DMS153 treated with DMSO at 0.1 percent for 48 hours (cell line): ENCODE measurements at regions not wholly inside any gene's neighbourhood (a gene's known extent, or its start where the extent isn't known, plus 50 kb on each side); places are given as distances from the start of the nearest gene placed in this dataset.
A peak's percentile ranks its signal among the peaks of the same experiment; 100 is the strongest.

Source experiments
- DNase-seq: peaks from one replicate; lab custom pipeline; 2025; ENCODE audit not compliant: unreplicated experiment; lab: John Stamatoyannopoulos, UW

DNA sequence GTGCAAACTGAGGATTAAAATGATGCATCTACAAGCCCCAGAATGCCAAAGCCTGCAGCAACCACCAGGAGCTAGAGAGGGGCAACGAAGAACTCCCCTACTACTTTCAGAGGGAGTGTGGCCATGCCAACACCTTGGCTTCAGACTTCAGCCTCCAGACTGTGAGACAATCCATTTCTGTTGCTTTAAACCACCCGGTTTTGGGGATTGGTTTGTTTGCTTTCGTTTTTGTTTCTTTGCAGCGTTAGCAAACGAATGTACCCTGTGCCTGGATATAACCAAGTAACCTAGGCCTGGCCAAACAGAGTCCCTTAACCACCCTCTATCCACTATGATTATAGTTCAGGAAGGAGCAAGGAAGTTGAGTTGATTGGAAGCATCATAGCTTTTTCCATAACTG, 171.2 kb upstream of the NCK2 start:
- no peak for DNase-seq

DNA sequence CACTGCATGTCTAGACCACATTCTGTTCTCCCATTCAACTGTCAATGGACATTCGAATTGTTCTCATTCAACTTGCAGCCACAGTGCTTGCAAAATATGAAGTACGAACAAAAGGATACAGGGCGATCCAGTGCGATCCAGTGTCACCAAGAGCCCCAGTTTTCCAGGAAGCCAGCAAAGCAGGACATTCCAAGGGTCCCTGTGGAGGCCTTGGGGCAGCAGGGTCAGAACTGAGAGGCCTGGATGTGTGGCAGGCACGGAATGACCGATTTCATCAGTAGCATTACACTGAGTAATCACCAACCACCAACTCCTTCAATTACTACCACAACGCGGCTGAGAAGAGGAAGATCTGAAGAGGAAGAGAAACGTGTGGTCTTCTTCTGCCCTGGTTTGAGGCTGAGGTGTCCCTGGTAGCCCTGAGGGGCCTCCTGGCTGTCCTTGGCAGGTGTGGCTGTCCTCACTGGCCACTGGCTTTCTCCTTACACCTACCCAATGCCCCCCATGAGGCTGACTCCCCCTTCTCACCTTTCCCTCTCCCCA, 172.7 kb upstream of the FHL2 start:
- no peak for DNase-seq

DNA sequence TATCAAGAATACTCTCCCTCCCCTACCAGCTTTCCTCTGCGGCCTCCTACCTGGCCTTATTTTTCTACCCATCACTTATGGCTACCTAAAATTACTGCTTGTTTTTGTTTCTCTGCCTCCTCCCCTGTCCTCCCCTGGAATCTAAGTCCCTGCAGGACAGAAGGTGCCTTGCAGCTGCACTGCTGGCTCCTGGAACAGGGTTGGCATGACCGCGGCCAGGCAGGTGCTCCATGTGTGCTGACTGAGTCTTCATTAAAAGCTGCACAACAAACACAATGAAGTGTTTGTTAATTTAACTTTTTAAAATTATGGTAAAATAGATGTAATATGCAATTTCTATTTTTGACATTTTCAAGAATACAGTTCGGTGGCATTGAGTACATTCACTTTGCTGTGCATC, 171.9 kb upstream of the FHL2 start:
- no peak for DNase-seq

DNA sequence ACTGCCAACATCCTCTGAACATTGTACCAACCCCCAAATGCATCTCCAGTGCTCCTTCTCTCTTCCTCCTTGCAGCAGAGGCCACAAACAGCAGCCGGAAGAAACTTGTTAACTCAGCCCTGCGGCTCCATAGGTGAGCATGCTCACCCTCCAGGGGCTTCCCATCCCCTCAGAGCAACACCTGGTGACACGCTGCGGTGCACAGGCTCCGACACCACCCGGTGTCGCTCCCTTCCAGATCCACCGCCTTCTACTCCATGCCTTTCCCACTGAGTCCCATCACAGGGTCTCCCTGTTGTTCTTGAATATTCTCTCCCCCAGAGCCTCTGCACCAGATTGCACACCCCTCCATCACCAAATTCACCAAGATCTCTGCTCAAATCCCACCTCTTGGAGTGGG, 171.5 kb upstream of the FHL2 start:
- no peak for DNase-seq

DNA sequence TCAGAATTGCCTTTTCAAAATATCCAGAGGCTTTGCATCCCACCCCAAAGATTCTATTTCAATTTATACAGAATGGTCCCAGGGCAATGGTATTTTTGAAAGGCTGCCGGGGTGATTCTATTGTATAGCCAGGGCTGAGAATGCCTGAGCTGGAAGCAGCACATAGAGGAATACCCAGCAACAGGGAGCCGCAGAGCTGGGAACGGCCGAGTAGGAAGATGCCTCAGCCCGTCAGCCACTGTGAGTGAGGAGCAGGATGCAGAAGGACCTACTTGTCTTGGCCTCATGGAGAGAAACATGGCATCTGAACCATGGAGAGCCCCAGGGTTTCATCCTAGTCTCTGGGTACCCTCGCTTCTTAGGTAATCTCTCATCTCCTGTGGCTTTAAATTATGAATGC, 170.8 kb upstream of the FHL2 start:
- no peak for DNase-seq

DNA sequence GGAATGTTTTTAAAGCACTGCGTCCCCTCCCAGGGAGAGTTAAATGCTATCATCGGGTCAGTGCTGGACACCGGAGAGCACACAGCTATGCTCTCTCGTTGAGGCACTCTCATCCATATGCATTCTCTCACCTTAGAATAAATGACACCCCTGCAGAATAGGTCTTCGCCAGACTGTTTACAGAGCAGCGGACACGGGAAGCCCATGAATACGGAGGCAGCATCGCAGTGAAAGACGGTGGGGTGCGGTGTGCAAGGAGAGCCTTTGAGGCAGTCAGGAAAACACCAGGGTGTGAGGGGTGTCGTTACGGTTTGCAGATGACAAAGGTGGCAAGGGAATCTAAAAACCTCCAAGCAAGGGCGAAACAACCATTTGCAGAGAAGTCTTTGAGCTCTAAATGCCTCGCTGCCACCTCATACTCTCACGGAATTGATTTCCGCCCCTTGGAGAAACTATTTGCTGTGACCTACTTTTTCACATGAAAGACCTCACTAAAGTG, 169.2 kb upstream of the FHL2 start:
- no peak for DNase-seq

DNA sequence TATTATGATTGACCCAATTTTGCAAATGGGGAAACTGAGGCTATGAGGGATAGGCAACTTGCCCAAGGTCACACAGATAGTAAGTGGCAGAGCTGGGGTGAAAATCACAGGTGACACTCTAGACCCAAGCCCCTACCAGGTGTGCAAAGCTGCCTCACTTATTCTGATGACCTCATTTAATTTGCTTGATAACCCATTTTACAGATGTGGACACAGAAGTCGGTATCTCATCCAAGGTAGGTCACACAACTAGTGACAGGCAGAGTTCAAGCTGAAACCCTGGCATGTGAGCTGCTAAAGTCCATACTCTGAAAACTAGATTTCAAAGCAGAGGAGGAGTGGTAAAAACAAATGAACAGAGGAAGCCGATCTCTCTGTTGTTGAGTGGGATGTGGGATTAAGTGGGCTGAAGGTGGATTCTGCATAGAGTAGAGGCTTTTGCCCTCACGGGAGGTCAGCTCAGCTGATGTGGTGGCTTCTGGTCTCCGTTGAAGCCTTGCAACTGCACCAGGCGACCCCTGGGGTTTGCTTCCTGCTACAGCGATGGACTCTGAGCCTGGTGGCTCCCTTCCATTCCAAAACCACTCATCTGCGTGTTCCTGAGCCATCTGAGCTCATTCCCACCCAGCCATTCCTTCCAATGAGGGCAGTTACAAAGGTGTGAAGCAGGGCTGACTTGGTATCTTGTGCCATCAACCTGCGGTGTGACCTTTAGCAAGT, 164.3 kb upstream of the FHL2 start:
- no peak for DNase-seq

DNA sequence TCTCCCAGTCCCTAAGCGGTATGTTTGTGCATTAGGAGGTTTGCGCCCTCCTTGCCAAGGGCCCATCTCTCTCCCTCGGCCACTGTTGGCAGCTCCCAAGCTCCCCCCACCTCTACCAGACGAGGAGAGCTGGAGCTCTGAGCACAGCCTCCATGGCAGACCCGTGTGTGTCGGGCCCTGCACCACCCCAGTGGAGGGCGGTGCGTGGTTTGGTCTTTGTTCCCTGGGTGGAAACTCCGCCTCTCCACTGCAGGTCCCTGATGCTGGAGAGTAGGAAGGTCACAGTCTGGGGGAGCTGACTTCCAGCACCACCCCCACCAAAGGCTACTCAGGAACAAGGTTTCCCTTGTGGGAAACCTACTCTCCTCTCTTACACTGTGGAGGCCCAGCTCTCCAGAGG, 162.6 kb upstream of the FHL2 start:
- no peak for DNase-seq

DNA sequence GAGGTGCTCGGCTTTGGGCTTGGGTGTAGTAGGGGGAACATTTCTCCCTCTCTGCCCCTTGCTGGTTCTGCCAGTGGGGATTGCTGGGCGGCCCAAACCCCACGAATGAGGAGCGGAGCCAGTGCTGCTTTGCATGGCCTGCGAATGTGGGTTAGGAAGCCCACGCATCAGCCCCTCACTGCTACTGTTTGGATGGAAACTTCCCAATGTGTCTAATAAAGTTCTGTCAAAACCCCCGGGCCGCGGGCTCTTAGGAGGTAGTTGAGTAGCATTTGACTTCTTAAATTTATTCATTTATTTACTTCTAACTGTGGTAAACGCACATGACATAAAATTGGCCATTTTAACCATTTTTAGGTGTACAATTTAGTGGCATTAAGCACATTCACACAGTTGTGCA, 161.3 kb upstream of the FHL2 start:
- no peak for DNase-seq

DNA sequence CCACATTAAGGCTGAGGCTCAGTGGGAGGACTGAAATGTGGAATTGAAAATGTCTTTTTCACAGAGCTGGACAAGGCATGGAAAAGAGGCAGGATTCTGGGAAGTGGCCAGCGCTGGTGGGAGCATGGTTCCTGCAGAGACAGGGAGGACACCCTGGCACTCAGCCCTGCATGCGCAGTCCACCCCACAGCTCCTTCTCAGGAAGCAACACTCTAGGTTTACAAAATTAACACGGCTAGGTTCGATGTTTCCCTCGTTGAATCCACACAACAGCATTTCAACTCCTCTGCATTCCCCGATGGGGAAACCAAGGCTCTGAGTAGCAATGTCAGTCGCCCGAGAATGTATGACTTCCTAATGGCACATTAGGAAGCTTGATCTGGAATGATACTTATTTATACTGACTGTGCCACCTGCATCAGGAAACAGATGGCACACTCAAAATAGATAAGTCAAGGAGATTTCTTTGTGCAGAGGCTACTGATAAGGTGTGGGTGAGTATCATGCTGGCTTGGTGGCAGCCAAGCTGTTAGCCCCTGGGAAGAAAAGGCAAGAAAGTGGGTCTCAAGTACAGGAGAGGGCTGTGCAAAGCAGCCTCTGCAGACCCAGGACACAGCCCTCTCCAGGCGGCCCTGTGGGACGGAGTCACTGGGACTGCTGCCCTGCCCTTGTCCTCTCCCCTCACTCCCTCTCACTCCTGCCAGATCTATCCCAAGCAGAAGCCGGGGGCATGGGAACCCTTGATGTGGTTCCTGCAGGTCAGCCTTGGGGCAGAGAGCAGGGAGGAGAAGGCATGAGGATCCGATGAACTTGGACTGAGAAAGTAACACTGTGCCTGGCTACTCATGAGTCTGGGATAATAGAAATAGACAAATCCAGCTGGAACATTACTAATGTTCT, 158.4 kb upstream of the FHL2 start:
- DNase-seq = no peak

DNA sequence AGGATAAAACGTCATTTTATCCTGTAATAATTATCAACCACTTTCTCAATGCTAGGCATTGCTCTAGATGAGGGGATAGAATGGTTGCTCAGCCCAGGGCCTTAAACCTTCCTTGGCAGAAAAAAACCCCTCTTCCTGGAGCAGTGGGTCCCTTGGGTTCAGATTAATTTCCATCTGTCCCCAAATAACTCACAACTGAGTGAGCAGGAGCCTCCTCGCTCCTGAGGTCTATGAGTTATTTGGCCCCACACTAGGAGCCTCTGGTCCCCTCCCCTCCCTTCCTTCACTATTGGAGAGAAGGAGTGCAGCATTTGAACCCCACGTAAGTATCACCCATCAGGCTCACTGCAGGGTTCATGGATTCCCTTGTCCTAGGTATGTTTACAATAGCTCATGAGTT, 157.5 kb upstream of the FHL2 start:
- DNase-seq = no peak

DNA sequence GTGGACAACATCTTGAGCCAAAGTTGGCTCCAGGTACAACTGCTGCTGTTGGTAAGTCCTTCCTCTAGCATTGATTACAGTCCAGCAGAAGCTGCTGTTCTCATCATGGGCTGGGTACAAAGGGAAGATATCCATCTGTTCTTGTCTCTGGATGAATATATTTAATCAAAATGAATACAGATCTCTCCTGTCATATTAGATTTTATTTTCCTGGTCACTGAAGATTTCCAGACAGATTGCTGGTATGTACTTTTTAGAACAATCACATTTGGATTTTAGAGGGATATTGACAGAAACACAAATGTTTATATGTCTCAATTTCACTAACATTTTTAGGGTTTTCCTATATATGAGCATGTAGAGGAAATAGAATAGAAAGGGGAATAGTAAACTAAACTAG, 155.4 kb upstream of the FHL2 start:
- no peak for DNase-seq

DNA sequence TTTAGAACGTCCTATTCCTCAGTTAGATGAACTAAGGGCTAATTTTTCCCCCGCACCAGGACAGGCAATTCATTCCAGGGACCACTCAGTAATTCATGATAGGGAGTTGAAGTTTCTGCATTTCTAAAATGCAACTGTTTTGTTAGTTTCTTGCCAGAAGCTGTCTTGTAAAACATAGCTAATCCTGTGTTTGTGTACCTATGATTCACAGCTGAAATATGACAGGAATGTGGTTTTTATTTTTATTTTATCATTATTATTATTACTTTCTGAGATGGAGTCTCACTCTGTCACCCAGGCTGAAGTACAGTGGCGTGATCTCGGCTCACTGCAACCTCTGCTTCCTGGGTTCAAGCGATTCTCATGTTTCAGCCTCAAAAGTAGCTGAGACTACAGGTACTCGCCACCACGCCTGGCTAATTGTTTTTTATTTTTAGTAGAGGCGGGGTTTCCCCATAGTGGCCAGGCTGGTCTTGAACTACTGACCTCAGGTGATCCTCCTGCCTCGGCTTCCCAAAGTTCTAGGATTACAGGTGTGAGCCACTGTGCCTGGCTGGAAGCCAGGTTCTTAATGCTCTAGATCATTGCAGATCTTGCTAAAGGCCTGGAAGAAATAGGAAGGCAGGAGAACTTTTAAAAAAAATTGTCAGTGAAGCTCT, 154.8 kb upstream of the FHL2 start:
- no peak for DNase-seq

DNA sequence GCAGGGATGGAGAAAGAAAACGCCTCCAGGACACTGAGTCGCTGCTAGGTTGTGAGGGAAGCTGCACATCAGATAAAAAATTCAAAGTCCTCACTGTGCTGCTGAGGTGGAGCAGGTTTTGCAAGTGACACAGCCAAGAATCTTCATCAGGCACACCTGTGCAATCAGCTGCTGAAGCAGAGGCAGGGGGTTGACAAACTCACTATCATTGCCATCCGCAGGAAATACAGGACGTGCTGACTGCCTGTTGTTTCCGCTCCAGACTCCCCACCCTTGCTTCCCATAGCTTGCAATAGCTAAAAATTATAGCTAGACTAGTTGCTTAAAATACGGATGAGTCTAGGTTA, 147.8 kb upstream of the FHL2 start:
- DNase-seq = no peak

DNA sequence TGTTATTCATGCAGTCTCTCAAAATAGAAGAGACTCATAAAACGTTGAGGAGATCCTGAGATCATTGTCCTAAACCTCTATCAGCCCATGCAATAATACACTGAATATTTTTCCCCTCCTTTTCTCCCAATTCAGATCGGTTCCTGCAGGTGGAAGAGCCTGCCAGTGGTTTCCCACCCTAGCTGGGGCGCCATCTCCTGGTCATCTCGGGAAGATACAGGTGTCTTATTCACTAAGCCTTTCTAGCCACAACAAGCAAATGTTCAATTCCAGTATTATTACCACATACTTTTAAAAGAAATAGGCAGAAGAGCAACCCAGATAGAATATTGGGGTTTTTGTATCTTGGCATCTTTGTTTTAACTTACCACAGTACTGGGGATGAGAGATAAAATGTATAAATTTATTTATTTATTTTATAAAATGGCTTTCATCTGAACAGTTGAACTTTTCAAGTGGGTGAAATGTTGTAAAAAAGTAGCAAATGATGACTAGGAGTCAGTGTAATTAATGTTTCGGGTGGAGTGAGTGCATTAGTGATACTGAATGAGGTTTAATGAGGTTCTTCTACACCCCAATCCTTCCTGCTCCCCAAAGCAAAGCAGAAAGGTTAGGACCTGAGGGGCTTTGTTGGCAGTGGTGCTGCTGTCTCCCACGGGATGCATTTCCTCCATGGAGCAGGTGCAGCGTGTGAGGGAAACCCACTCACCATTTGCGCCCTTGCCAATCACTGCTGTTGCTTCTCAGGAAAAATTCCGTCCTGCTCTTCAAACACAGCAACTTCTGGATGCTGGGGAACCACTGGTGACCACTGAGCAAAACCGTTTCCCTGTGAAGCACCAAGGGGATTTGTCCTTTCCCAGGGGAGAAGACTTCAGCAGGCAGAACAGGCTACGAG, 147.1 kb upstream of the FHL2 start:
- peak; percentile 40 for DNase-seq

DNA sequence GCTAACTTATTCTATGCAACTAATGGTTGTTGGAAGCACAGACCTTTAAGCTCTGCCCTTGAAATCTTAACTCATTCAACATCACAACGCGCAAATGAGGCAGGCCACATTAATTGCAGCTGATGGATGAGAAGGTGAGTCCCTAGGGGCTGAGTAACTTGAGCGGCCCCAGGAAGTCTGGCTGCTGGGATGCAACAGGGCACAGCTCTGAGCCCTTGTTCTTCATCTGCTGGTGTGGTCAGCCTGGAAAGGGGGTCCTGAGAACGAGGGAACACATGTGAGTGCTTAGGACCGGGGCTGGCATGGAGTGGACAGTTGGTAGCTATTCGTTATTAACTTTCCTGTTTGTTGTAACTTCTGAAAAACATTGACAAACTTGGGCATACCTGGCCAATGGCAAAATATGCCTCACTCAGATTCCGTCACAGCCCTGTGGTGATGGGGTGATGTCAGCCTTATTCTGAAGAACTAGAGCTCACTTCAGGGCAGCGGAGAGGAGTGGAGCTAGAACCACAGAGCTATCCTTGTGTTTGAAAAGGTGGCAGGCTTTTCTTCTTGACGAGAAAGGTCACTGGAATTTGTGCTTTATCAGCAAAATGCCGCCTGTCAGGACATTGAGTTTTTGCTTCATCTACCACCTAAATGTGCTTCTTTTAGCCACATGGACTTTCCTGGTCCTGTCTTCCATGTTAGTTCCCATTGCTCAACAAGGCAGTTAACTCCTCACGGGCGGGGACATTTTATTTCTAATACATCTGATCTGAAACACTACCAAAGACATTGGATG, 145.9 kb upstream of the FHL2 start:
- DNase-seq = no peak

DNA sequence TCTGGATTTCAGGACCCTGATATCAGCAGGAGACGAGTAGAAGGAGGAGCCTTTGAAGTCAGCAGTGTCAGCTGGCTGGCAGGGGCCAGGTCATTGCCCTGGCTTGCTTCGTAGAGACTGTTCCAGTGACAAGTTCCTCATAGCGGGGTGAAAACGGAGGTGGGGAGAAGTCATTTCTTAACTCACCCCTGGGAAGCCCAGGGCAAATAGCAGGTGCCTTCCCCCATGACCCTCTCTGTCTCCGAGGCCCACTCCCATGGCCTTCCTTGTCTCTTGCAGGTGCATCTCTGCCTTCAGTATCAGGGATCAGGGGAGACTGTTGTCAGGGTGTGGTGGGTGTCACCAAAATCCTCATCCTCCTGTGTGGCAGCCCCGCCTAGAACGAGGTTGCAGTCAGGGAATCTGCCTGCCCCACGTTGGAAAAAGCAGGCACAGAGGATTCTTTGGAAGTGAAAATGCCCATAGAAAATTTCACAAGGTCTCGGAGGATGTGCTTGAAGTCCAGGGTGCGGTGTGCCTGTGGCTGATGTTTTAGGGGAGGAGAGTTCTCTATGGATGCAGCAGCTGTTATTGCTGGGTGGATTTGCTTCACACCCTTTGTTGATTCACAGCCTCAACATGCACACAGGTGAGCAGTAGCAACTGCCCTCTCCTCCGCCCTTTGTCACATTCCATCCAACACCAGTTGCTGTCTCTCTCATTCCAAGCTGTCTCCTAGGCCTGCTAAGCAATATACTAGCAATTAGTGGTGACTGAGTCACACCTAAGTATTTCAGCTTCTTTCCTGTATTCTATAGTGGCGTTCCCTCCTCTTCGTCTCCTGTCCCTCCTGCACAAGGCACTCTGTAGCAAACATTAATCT, 142.6 kb upstream of the FHL2 start:
- DNase-seq = no peak

DNA sequence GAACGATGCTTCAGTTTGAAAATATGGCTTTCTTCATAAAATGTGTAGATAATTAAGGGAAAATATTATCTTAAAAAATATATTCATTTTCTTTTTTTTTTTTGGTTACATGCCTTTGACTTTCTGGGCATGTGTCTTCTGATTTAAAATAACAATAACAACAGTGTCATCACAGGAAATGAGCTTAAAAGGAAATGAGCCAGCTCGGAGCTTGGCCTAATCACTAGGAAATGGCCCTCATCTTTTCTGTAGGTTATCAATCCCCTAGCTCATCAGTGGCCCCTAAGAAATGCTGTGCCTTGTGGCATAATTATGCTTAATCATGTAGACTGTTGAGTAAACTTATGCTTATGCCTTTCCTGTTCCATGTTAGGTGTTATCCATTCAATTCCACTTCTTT, 141.8 kb upstream of the FHL2 start:
- DNase-seq = no peak

DNA sequence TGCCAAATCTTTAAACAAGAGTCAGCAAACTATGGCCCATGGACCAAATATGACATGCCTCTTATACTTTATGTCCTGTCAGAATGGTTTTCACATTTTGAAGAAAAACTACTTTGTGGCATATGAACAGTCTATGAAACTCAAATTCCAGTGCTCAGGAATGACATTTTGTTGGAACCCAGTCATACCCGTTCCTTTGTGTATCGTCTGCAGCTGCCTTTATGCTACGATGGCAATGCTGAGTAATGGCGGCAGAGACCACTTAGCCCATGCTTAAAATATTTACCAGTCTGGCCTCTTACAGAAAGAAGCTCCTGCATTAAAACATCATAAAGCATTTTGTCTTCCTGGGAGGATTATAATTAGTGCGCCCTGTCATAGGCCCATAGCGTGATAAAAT, 140.5 kb upstream of the FHL2 start:
- DNase-seq = no peak
